NT2/D1 (cell line): ENCODE measurements at regions not wholly inside any gene's neighbourhood (a gene's known extent, or its start where the extent isn't known, plus 50 kb on each side); places are given as distances from the start of the nearest gene placed in this dataset.
"Not testable (repeated sequence)": the region's sequence is repeated elsewhere in the genome, so short reads cannot be mapped to it uniquely, and the experiment has no call there.

ENCODE experiments used
- DNase-seq: peaks from one replicate; pipeline ENCODE4 v3.0.0-alpha.2; 2011; ENCODE audit warnings: low read depth, low spot score
- H3K27me3 ChIP-seq: 2 replicates; pipeline ENCODE4 v1.6.0; 2011; ENCODE audit warnings: mild to moderate bottlenecking; ENCODE audit not compliant: insufficient read length, insufficient read depth
- H3K36me3 ChIP-seq: 2 replicates; pipeline ENCODE4 v1.6.1; 2011; ENCODE audit warnings: mild to moderate bottlenecking, low read length, mixed read lengths; ENCODE audit not compliant: insufficient read depth, insufficient read length
- H3K4me1 ChIP-seq: 2 replicates; pipeline ENCODE4 v1.5.1; 2011; ENCODE audit not compliant: insufficient read depth, insufficient read length
- H3K4me3 ChIP-seq: 2 replicates; pipeline ENCODE4 v1.5.1; 2011; ENCODE audit warnings: low read depth; ENCODE audit not compliant: insufficient read length
- H3K9ac ChIP-seq: 2 replicates; pipeline ENCODE4 v1.6.0; 2011; ENCODE audit warnings: low read depth; ENCODE audit not compliant: insufficient read length
- H3K9me3 ChIP-seq: 2 replicates; pipeline ENCODE4 v1.5.1; 2011; ENCODE audit warnings: mild to moderate bottlenecking, low read length; ENCODE audit not compliant: insufficient read depth
- SUZ12 ChIP-seq: IDR thresholded peaks from 2 replicates; pipeline ENCODE4 v1.6.1; 2011; ENCODE audit not compliant: insufficient read length, insufficient read depth; ENCODE audit errors: extremely low read depth
- YY1 ChIP-seq: IDR thresholded peaks from 2 replicates; pipeline ENCODE4 v1.6.1; 2011; ENCODE audit not compliant: insufficient read length, insufficient read depth
- ZNF274 ChIP-seq: IDR thresholded peaks from 2 replicates; pipeline ENCODE4 v1.6.1; 2011; ENCODE audit warnings: mild to moderate bottlenecking, low read depth, low read length

- H3K9ac ChIP-seq, result no peak overlapping the region
- TF ChIP-seq SUZ12 (no peak), YY1 (no peak), ZNF274 (no peak)
- no peak for DNase-seq
Measured at GRCh38 chr7:22049766-22050500, 104.2 kb upstream of the CDCA7L start.

GRCh38 chr7:22043367-22043766, 97.7 kb upstream of the CDCA7L start:
- Histone ChIP-seq H3K9me3 (peaks cover 9% of the 10 kb centered on the region; the same call in 1 of the 2 replicates), H3K4me1 (no peaks in the 10 kb centered on the region), H3K9ac (no peak overlapping the region), H3K36me3 (no peaks in the 10 kb centered on the region), H3K4me3 (no peak overlapping the region), H3K27me3 (no peaks in the 10 kb centered on the region)
- no peak for TF ChIP-seq YY1
- TF ChIP-seq SUZ12, result no peak
- TF ChIP-seq ZNF274, result no peak
- DNase-seq, result no peak

More at GRCh38 chr7:22049766-22050500, 104.2 kb upstream of the CDCA7L start:
- Histone ChIP-seq H3K4me1 (no peaks in the 10 kb centered on the region), H3K27me3 (no peaks in the 10 kb centered on the region), H3K9me3 (no peaks in the 10 kb centered on the region), H3K36me3 (no peaks in the 10 kb centered on the region), H3K4me3 (no peak overlapping the region)

GRCh38 chr7:22040923-22041595, 95.4 kb upstream of the CDCA7L start:
- H3K9me3 ChIP-seq, result peaks cover 9% of the 10 kb centered on the region; the same call in 1 of the 2 replicates
- no peak for TF ChIP-seq ZNF274
- TF ChIP-seq SUZ12, result no peak
- no peak for TF ChIP-seq YY1
- no peak overlapping the region for H3K4me3 ChIP-seq
- no peaks in the 10 kb centered on the region for H3K4me1 ChIP-seq
- H3K36me3 ChIP-seq, result no peaks in the 10 kb centered on the region
- DNase-seq, result no peak
- H3K9ac ChIP-seq, result no peak overlapping the region
- no peaks in the 10 kb centered on the region for H3K27me3 ChIP-seq

GRCh38 chr7:22039670-22040069, 94.0 kb upstream of the CDCA7L start:
- no peaks in the 10 kb centered on the region for H3K36me3 ChIP-seq
- H3K9ac ChIP-seq, result no peak overlapping the region
- H3K27me3 ChIP-seq, result no peaks in the 10 kb centered on the region
- no peak for DNase-seq
- H3K9me3 ChIP-seq, result peaks cover 9% of the 10 kb centered on the region; the same call in 1 of the 2 replicates
- no peak for TF ChIP-seq YY1
- TF ChIP-seq SUZ12, result no peak
- no peak for TF ChIP-seq ZNF274
- H3K4me3 ChIP-seq, result no peak overlapping the region
- no peaks in the 10 kb centered on the region for H3K4me1 ChIP-seq

- not testable (repeated sequence) for H3K4me1 ChIP-seq, H3K27me3 ChIP-seq, H3K9ac ChIP-seq, DNase-seq, H3K4me3 ChIP-seq, H3K36me3 ChIP-seq
- H3K9me3 ChIP-seq, result peaks cover 44% of the 10 kb centered on the region
Measured at GRCh38 chr7:22032356-22032755, 86.7 kb upstream of the CDCA7L start.

GRCh38 chr7:22028656-22029055, 83.0 kb upstream of the CDCA7L start:
- H3K36me3 ChIP-seq, DNase-seq, H3K4me3 ChIP-seq, H3K27me3 ChIP-seq, H3K4me1 ChIP-seq, H3K9ac ChIP-seq: not testable (repeated sequence)
- peaks cover 46% of the 10 kb centered on the region for H3K9me3 ChIP-seq

GRCh38 chr7:22027475-22027874, 81.8 kb upstream of the CDCA7L start:
- TF ChIP-seq YY1 (no peak), ZNF274 (no peak), SUZ12 (no peak)

More at GRCh38 chr7:22027475-22027874, 81.8 kb upstream of the CDCA7L start:
- Histone ChIP-seq H3K9ac (no peak overlapping the region), H3K27me3 (no peaks in the 10 kb centered on the region), H3K36me3 (no peaks in the 10 kb centered on the region), H3K4me1 (no peaks in the 10 kb centered on the region), H3K9me3 (peaks cover 34% of the 10 kb centered on the region), H3K4me3 (no peak overlapping the region)
- no peak for DNase-seq
